K562 (cell line): ENCODE measurements at regions not wholly inside any gene's neighbourhood (a gene's known extent, or its start where the extent isn't known, plus 50 kb on each side); places are given as distances from the start of the nearest gene placed in this dataset.

ENCODE experiments used
- ETS1 ChIP-seq: conservative IDR thresholded peaks from 2 replicates; pipeline ENCODE4 v1.6.1; 2011; ENCODE audit warnings: low read depth, mild to moderate bottlenecking, low read length; ENCODE audit not compliant: control insufficient read depth
- FUS ChIP-seq: fragments of 200-400 bp; formaldehyde crosslinking; optimal IDR thresholded peaks from 2 replicates; pipeline ENCODE3; 2017; ENCODE audit warnings: low read depth, low read length
- JUNB ChIP-seq: fragments of 450-650 bp; formaldehyde crosslinking; conservative IDR thresholded peaks from 2 replicates; pipeline ENCODE4 v1.4.0; 2020; ENCODE audit warnings: mild to moderate bottlenecking
- MECOM ChIP-seq: fragments of 250-450 bp; sonication (Bioruptor Pico); IDR thresholded peaks from 2 replicates; pipeline ENCODE4 v1.8.0; 2022; ENCODE audit warnings: inconsistent platforms
- SRF ChIP-seq, 2 experiments: fragments of 250-450, 450-650 bp in 1 of 2; sonication (Bioruptor Pico) in 1 of 2; sonication (generic) in 1 of 2; formaldehyde crosslinking; IDR thresholded peaks; 2 replicates each; pipeline versions ENCODE4 v1.5.0 to v1.5.1; 2020 to 2022; ENCODE audit warnings: mild to moderate bottlenecking in 1 of 2, missing genetic modification reagents in 1 of 2
- THRAP3 ChIP-seq: fragments of 450-650 bp; IDR thresholded peaks from 2 replicates; pipeline ENCODE4 v1.6.1; 2016; ENCODE audit warnings: mild to moderate bottlenecking, inconsistent platforms, borderline replicate concordance
- TSC22D4 ChIP-seq: fragments of 450-650 bp; IDR thresholded peaks from 2 replicates; pipeline ENCODE4 v1.6.1; 2016; ENCODE audit warnings: missing genetic modification characterization, missing biosample characterization, control low read depth
- ZMIZ1 ChIP-seq, 2 experiments: fragments of 150-350 bp in 1 of 2; IDR thresholded peaks; 2 replicates each; pipeline ENCODE4 v1.6.1; 2012 to 2016; ENCODE audit warnings: low read depth in 2 of 2, low read length in 2 of 2, mild to moderate bottlenecking in 1 of 2, moderate library complexity in 1 of 2
- ZNF512 ChIP-seq: IDR thresholded peaks from 2 replicates; pipeline ENCODE4 v1.6.1; 2016; ENCODE audit warnings: missing genetic modification characterization, missing compliant biosample characterization
- ZNF76 ChIP-seq: fragments of 250-450 bp; sonication (Bioruptor Pico); IDR thresholded peaks from 2 replicates; pipeline ENCODE4 v1.4.0; 2020; ENCODE audit warnings: mild to moderate bottlenecking, moderate library complexity, borderline replicate concordance

GRCh38 chr2:147133286-147133908 lies 711.4 kb upstream of the ACVR2A start (continued):
- TF ChIP-seq ZNF512 (tag) (no peak), ZNF76 (CRISPR knock-in tag) (no peak), ZMIZ1 (IDR thresholded peaks at IDR 0.05; ENCODE audit: low read depth in 2 of 2, low read length in 2 of 2) (no peak), SRF (CRISPR knock-in tag; IDR thresholded peaks at IDR 0.05) (no peak), MECOM (CRISPR knock-in tag) (no peak), TSC22D4 (no peak), JUNB (CRISPR knock-in tag) (no peak), FUS (no peak), ETS1 (no peak), THRAP3 (no peak)
- TF ChIP-seq, all 486 proteins: peak for 0
